ENCODE measurements at regions not wholly inside any gene's neighbourhood (a gene's known extent, or its start where the extent isn't known, plus 50 kb on each side); places are given as distances from the start of the nearest gene placed in this dataset.

DNA sequence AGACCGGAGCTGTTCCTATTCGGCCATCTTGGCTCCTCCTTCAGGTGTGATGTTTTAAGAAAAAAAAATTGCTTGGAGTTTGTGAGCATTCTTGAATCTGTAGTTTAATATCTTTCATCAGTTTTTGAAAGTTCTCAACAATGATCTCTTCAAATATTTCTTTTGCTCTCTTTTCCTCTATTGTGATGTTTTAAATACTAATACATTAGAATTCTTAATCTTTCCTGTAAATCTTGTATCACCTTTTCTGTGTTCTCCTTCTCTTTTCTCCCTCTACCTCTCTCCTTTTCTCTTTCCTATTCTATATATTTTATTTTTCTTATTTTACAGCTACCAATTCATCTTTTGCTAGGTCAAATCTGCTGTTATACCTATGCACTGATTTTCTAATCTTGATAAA, 212.3 kb downstream of the RPS12 start (continued):
- TF ChIP-seq KDM1A (IDR thresholded peaks at IDR 0.05; ENCODE audit: borderline replicate concordance, low read length) (no peak), EGR1 (IDR thresholded peaks at IDR 0.05; ENCODE audit: borderline replicate concordance, low read depth, low read length) (no peak), MAFK (IDR thresholded peaks at IDR 0.05; ENCODE audit: low read depth, low read length) (no peak), SUZ12 (IDR thresholded peaks at IDR 0.05; ENCODE audit: low read length) (no peak)
- TF ChIP-seq, protein P1, sequence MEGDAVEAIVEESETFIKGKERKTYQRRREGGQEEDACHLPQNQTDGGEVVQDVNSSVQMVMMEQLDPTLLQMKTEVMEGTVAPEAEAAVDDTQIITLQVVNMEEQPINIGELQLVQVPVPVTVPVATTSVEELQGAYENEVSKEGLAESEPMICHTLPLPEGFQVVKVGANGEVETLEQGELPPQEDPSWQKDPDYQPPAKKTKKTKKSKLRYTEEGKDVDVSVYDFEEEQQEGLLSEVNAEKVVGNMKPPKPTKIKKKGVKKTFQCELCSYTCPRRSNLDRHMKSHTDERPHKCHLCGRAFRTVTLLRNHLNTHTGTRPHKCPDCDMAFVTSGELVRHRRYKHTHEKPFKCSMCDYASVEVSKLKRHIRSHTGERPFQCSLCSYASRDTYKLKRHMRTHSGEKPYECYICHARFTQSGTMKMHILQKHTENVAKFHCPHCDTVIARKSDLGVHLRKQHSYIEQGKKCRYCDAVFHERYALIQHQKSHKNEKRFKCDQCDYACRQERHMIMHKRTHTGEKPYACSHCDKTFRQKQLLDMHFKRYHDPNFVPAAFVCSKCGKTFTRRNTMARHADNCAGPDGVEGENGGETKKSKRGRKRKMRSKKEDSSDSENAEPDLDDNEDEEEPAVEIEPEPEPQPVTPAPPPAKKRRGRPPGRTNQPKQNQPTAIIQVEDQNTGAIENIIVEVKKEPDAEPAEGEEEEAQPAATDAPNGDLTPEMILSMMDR (IDR thresholded peaks at IDR 0.05; ENCODE audit: control extremely low read depth in 1 of 3, insufficient read depth in 1 of 3, low read depth in 1 of 3, low read length in 3 of 3) = no peak

Data from H1 (cell line).